HG02870 (cell line): ENCODE measurements at regions not wholly inside any gene's neighbourhood (a gene's known extent, or its start where the extent isn't known, plus 50 kb on each side); places are given as distances from the start of the nearest gene placed in this dataset.
"Not testable (repeated sequence)": the region's sequence is repeated elsewhere in the genome, so short reads cannot be mapped to it uniquely, and the experiment has no call there.

Experiments used
- ATAC-seq: cut with Tn5 transposase; IDR thresholded peaks from one replicate; pipeline ENCODE4 v1.9.1; 2021; ENCODE audit warnings: mild to moderate bottlenecking, moderate library complexity; ENCODE audit not compliant: unreplicated experiment

- no peak for ATAC-seq
These were observed 151.2 kb downstream of the SLITRK1 start for GRCh38 chr13:83731113-83731512.

GRCh38 chr13:83730674-83731073 lies 151.6 kb downstream of the SLITRK1 start:
- ATAC-seq, result no peak

GRCh38 chr13:83722443-83722842 lies 159.8 kb downstream of the SLITRK1 start:
- no peak for ATAC-seq

- no peak for ATAC-seq
These were observed 166.2 kb downstream of the SLITRK1 start for GRCh38 chr13:83716121-83716520.

GRCh38 chr13:83714236-83714635 lies 168.0 kb downstream of the SLITRK1 start:
- no peak for ATAC-seq

GRCh38 chr13:83710133-83710515 lies 172.2 kb downstream of the SLITRK1 start:
- ATAC-seq, result no peak

- no peak for ATAC-seq
These were observed 172.7 kb downstream of the SLITRK1 start for GRCh38 chr13:83709426-83710132.

- no peak for ATAC-seq
These were observed 180.3 kb downstream of the SLITRK1 start for GRCh38 chr13:83702021-83702420.

- ATAC-seq, result no peak
These were observed 189.5 kb downstream of the SLITRK1 start for GRCh38 chr13:83692800-83693199.

GRCh38 chr13:83691966-83692365 lies 190.3 kb downstream of the SLITRK1 start:
- ATAC-seq, result no peak

GRCh38 chr13:83681547-83681946 lies 200.7 kb downstream of the SLITRK1 start:
- ATAC-seq, result no peak

- ATAC-seq, result no peak
These were observed 204.3 kb downstream of the SLITRK1 start for GRCh38 chr13:83677985-83678384.

GRCh38 chr13:83672612-83673011 lies 209.7 kb downstream of the SLITRK1 start:
- ATAC-seq, result no peak

- no peak for ATAC-seq
These were observed 214.7 kb downstream of the SLITRK1 start for GRCh38 chr13:83667606-83668005.

- no peak for ATAC-seq
These were observed 216.1 kb downstream of the SLITRK1 start for GRCh38 chr13:83666141-83666540.

GRCh38 chr13:83657281-83657680 lies 225.0 kb downstream of the SLITRK1 start:
- ATAC-seq, result no peak

- not testable (repeated sequence) for ATAC-seq
These were observed 239.7 kb downstream of the SLITRK1 start for GRCh38 chr13:83642617-83643016.

- no peak for ATAC-seq
These were observed 247.7 kb downstream of the SLITRK1 start for GRCh38 chr13:83634601-83635000.

GRCh38 chr13:83633746-83634145 lies 248.5 kb downstream of the SLITRK1 start:
- ATAC-seq, result no peak

- ATAC-seq, result no peak
These were observed 259.9 kb downstream of the SLITRK1 start for GRCh38 chr13:83622422-83622784.

- ATAC-seq, result no peak
These were observed 260.4 kb downstream of the SLITRK1 start for GRCh38 chr13:83621765-83622421.

GRCh38 chr13:83620530-83621220 lies 261.6 kb downstream of the SLITRK1 start:
- no peak for ATAC-seq
